WTC11 (cell line): ENCODE measurements at regions not wholly inside any gene's neighbourhood (a gene's known extent, or its start where the extent isn't known, plus 50 kb on each side); places are given as distances from the start of the nearest gene placed in this dataset.

Experiments
- ATAC-seq: fragments of 200-7000 bp; cut with Tn5 transposase; 2 replicates; pipeline ENCODE4 v1.10.0; 2021; ENCODE audit warnings: mild to moderate bottlenecking, moderate library complexity
- CTCF ChIA-PET: fragments of 300-600 bp; sonication (Branson Sonifier 250); formaldehyde crosslinking; loops from one replicate; lab custom pipeline; 2021; ENCODE audit warnings: antibody characterized with exemption; lab: Charles Lee
- POLR2A ChIA-PET: fragments of 350-600 bp; sonication (Branson Sonifier 250); formaldehyde crosslinking; loops from one replicate; lab custom pipeline; 2021; ENCODE audit warnings: antibody characterized with exemption; lab: Charles Lee
- DNase-seq: peaks from one replicate; pipeline ENCODE4 v3.0.0; 2021; ENCODE audit warnings: low spot score
- H3K27ac Mint-ChIP-seq: 2 replicates; pipeline ENCODE4 v1.8.0; 2021; ENCODE audit warnings: mixed read lengths
- H3K27me3 Mint-ChIP-seq: 2 replicates; pipeline ENCODE4 v1.8.0; 2021; ENCODE audit warnings: low read depth, mild to moderate bottlenecking, moderate library complexity, mixed read lengths
- H3K36me3 Mint-ChIP-seq: 2 replicates; pipeline ENCODE4 v1.8.0; 2021; ENCODE audit warnings: mixed read lengths
- H3K4me1 Mint-ChIP-seq: 2 replicates; pipeline ENCODE4 v1.8.0; 2022; ENCODE audit warnings: mixed read lengths
- H3K4me3 Mint-ChIP-seq: 2 replicates; pipeline ENCODE4 v1.8.0; 2021; ENCODE audit warnings: mild to moderate bottlenecking, moderate library complexity, mixed read lengths
- H3K9me3 Mint-ChIP-seq: 2 replicates; pipeline ENCODE4 v1.8.0; 2021; ENCODE audit warnings: mixed read lengths
- AR ChIP-seq: fragments of 250-450 bp; sonication (Bioruptor Pico); IDR thresholded peaks from 2 replicates; pipeline ENCODE4 v1.9.0; 2021; ENCODE audit warnings: mild to moderate bottlenecking
- ATF1 ChIP-seq: sonication (generic); formaldehyde crosslinking; IDR thresholded peaks from 2 replicates; pipeline ENCODE4 v1.8.1; 2023; ENCODE audit warnings: mild to moderate bottlenecking, moderate library complexity, missing genetic modification reagents
- CREM ChIP-seq: sonication (generic); formaldehyde crosslinking; IDR thresholded peaks from 2 replicates; pipeline ENCODE4 v1.8.1; 2022; ENCODE audit warnings: mild to moderate bottlenecking, missing genetic modification reagents, moderate library complexity
- E2F5 ChIP-seq: sonication (generic); formaldehyde crosslinking; IDR thresholded peaks from 2 replicates; pipeline ENCODE4 v1.8.1; 2022; ENCODE audit warnings: mild to moderate bottlenecking, moderate library complexity, missing genetic modification reagents
- ELF4 ChIP-seq: sonication (generic); formaldehyde crosslinking; IDR thresholded peaks from 2 replicates; pipeline ENCODE4 v1.8.1; 2022; ENCODE audit warnings: low read depth, mild to moderate bottlenecking, moderate library complexity, missing genetic modification reagents
- ERG ChIP-seq: fragments of 250-450 bp; sonication (Bioruptor Pico); IDR thresholded peaks from 2 replicates; pipeline ENCODE4 v1.8.0; 2021; ENCODE audit warnings: mild to moderate bottlenecking
- GABPB1 ChIP-seq: sonication (generic); formaldehyde crosslinking; IDR thresholded peaks from 2 replicates; pipeline ENCODE4 v1.8.1; 2023; ENCODE audit warnings: mild to moderate bottlenecking, missing genetic modification reagents
- GRHL2 ChIP-seq: fragments of 250-450 bp; sonication (Bioruptor Pico); IDR thresholded peaks from 2 replicates; pipeline ENCODE4 v1.8.0; 2022; ENCODE audit warnings: mild to moderate bottlenecking, moderate library complexity; ENCODE audit not compliant: insufficient replicate concordance, severe bottlenecking
- JAZF1 ChIP-seq: fragments of 250-450 bp; sonication (Bioruptor Pico); IDR thresholded peaks from 2 replicates; pipeline ENCODE4 v1.9.0; 2021; ENCODE audit warnings: moderate library complexity, mild to moderate bottlenecking, inconsistent platforms
- MXD4 ChIP-seq: fragments of 250-450 bp; sonication (Bioruptor Pico); IDR thresholded peaks from 2 replicates; pipeline ENCODE4 v1.8.0; 2021; ENCODE audit warnings: mild to moderate bottlenecking, moderate library complexity, borderline replicate concordance
- PRDM15 ChIP-seq: sonication (generic); formaldehyde crosslinking; IDR thresholded peaks from 2 replicates; pipeline ENCODE4 v1.8.0; 2022; ENCODE audit warnings: missing genetic modification reagents
- PREB ChIP-seq: sonication (generic); formaldehyde crosslinking; IDR thresholded peaks from 2 replicates; pipeline ENCODE4 v1.8.1; 2022; ENCODE audit warnings: mild to moderate bottlenecking, missing genetic modification reagents, moderate library complexity, borderline replicate concordance
- PRRX2 ChIP-seq: fragments of 250-450 bp; sonication (Bioruptor Pico); IDR thresholded peaks from 2 replicates; pipeline ENCODE4 v1.8.0; 2021; ENCODE audit warnings: mild to moderate bottlenecking
- RELA ChIP-seq: sonication (generic); formaldehyde crosslinking; IDR thresholded peaks from 2 replicates; pipeline ENCODE4 v1.8.1; 2022; ENCODE audit warnings: missing genetic modification reagents, mild to moderate bottlenecking, borderline replicate concordance
- RORB ChIP-seq: fragments of 250-450 bp; sonication (Bioruptor Pico); IDR thresholded peaks from 2 replicates; pipeline ENCODE4 v1.9.0; 2021; ENCODE audit warnings: mild to moderate bottlenecking
- TCF7 ChIP-seq: sonication (generic); formaldehyde crosslinking; IDR thresholded peaks from 2 replicates; pipeline ENCODE4 v1.8.0; 2022; ENCODE audit warnings: mild to moderate bottlenecking, low read depth, missing genetic modification reagents, moderate library complexity
- ZNF263 ChIP-seq: sonication (generic); formaldehyde crosslinking; IDR thresholded peaks from 2 replicates; pipeline ENCODE4 v1.8.1; 2022; ENCODE audit warnings: low read depth, mild to moderate bottlenecking, moderate library complexity, missing genetic modification reagents
- ZNF281 ChIP-seq: sonication (generic); formaldehyde crosslinking; IDR thresholded peaks from 2 replicates; pipeline ENCODE4 v1.8.0; 2023; ENCODE audit warnings: mild to moderate bottlenecking, missing genetic modification reagents
- ZNF423 ChIP-seq: fragments of 250-450 bp; sonication (Bioruptor Pico); IDR thresholded peaks from 2 replicates; pipeline ENCODE4 v2.1.2; 2022; ENCODE audit warnings: mild to moderate bottlenecking, moderate library complexity
- ZNF532 ChIP-seq: fragments of 250-450 bp; sonication (Bioruptor Pico); IDR thresholded peaks from 2 replicates; pipeline ENCODE4 v1.9.0; 2021; ENCODE audit warnings: mild to moderate bottlenecking, borderline replicate concordance

- H3K9me3 Mint-ChIP-seq = no peaks in the 10 kb centered on the region
- POLR2A ChIA-PET = no interaction called here
- no peak overlapping the region for H3K27ac Mint-ChIP-seq
Observed at GRCh38 chr9:73411494-73411893, 259.8 kb downstream of the ANXA1 start.

More at GRCh38 chr9:73411494-73411893, 259.8 kb downstream of the ANXA1 start:
- H3K4me3 Mint-ChIP-seq = no peak overlapping the region
- H3K27me3 Mint-ChIP-seq = no peaks in the 10 kb centered on the region
- no peak for TF ChIP-seq ELF4 (CRISPR knock-in tag)
- no peak for TF ChIP-seq PRDM15 (CRISPR knock-in tag)
- TF ChIP-seq AR (CRISPR knock-in tag) = no peak
- no peak for TF ChIP-seq ZNF263
- TF ChIP-seq RELA (CRISPR knock-in tag) = no peak
- no peak for TF ChIP-seq GABPB1 (CRISPR knock-in tag)
- no peak for TF ChIP-seq PRRX2 (CRISPR knock-in tag)
- no peak for TF ChIP-seq ZNF281
- TF ChIP-seq ZNF423 = no peak
- TF ChIP-seq ATF1 (CRISPR knock-in tag) = no peak
- no peak for TF ChIP-seq ERG
- no peak for TF ChIP-seq TCF7
- no peak for TF ChIP-seq CREM (CRISPR knock-in tag)
- no peak for TF ChIP-seq ZNF532
- TF ChIP-seq MXD4 = no peak
- no peak for TF ChIP-seq RORB (CRISPR knock-in tag)
- no peak for TF ChIP-seq E2F5
- TF ChIP-seq GRHL2 (CRISPR knock-in tag) = no peak
- no peak for TF ChIP-seq JAZF1 (CRISPR knock-in tag)
- no peak for TF ChIP-seq PREB (CRISPR knock-in tag)
- DNase-seq (no peak), ATAC-seq (peak; percentile 39)
- peaks cover 6% of the 10 kb centered on the region; the same call in 1 of the 2 replicates for H3K4me1 Mint-ChIP-seq
- no peaks in the 10 kb centered on the region for H3K36me3 Mint-ChIP-seq
- CTCF ChIA-PET = no interaction called here
